Activated B cell treated with CpG ODN at 0.5 μM for 24 hours (primary cell): ENCODE measurements at regions not wholly inside any gene's neighbourhood (a gene's known extent, or its start where the extent isn't known, plus 50 kb on each side); places are given as distances from the start of the nearest gene placed in this dataset.
A peak's percentile ranks its signal among the peaks of the same experiment; 100 is the strongest.
"Not testable (repeated sequence)": the region's sequence is repeated elsewhere in the genome, so short reads cannot be mapped to it uniquely, and the experiment has no call there.

Experiments used
- ATAC-seq: fragments of 200-7000 bp; cut with Tn5 transposase; one replicate; pipeline ENCODE4 v1.10.0; 2021; ENCODE audit warnings: low read depth, mild to moderate bottlenecking, moderate library complexity
- CTCF ChIA-PET: fragments of 350-600 bp; sonication (Branson Sonifier 250); formaldehyde crosslinking; loops from one replicate; lab custom pipeline; 2021; ENCODE audit warnings: antibody characterized with exemption; lab: Charles Lee
- POLR2A ChIA-PET: fragments of 350-600 bp; sonication (Branson Sonifier 250); formaldehyde crosslinking; loops from one replicate; lab custom pipeline; 2021; ENCODE audit warnings: antibody characterized with exemption; lab: Charles Lee
- DNase-seq: peaks from one replicate; pipeline ENCODE4 v3.0.0; 2022
- H3K27ac Mint-ChIP-seq: one replicate; pipeline ENCODE4 v1.8.0; 2020; ENCODE audit warnings: mixed read lengths
- H3K27me3 Mint-ChIP-seq: one replicate; pipeline ENCODE4 v1.8.0; 2021; ENCODE audit warnings: mixed read lengths
- H3K36me3 Mint-ChIP-seq: one replicate; pipeline ENCODE4 v1.8.0; 2021; ENCODE audit warnings: low read depth, mixed read lengths
- H3K4me1 Mint-ChIP-seq: one replicate; pipeline ENCODE4 v1.8.0; 2021; ENCODE audit warnings: mixed read lengths
- H3K4me3 Mint-ChIP-seq: one replicate; pipeline ENCODE4 v1.8.0; 2020; ENCODE audit warnings: mild to moderate bottlenecking, mixed read lengths
- H3K9me3 Mint-ChIP-seq: one replicate; pipeline ENCODE4 v1.8.0; 2020; ENCODE audit warnings: mixed read lengths
- intact Hi-C: fragments of 100-400 bp; cut with micrococcal nuclease; formaldehyde crosslinking; loops from one replicate; pipeline ENCODE4 v1.15.1; 2024
- TF ChIP-seq, protein P1 (sequence below): fragments of 200-600 bp; IDR thresholded peaks from one replicate; pipeline ENCODE4 v1.8.0; 2022; ENCODE audit warnings: antibody characterized with exemption, mild to moderate bottlenecking

DNA sequence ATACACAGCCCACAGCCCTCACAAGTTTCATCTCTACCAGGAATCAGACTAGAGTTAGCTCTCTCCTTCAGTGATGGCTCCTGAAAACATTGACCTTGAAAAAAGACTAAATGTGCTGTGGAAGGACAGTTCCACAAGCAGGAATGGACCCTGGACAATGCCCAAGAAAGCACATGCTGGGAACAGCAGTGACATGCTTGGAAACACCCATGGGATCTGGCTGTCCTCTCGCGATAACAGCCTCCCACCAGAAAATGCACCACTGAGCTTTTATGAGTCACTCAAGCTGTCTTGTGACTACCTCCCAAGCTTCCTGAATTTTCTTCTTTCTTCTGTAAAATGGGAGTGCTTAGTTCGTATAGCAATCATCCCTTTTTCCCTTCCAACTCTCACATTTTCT lies 269.2 kb downstream of the LRATD1 start:
- no peak for ATAC-seq
- no peak for DNase-seq
- no peaks in the 10 kb centered on the region for H3K36me3 Mint-ChIP-seq
- POLR2A ChIA-PET: no interaction called here
- H3K4me1 Mint-ChIP-seq: no peaks in the 10 kb centered on the region
- TF ChIP-seq, protein P1, sequence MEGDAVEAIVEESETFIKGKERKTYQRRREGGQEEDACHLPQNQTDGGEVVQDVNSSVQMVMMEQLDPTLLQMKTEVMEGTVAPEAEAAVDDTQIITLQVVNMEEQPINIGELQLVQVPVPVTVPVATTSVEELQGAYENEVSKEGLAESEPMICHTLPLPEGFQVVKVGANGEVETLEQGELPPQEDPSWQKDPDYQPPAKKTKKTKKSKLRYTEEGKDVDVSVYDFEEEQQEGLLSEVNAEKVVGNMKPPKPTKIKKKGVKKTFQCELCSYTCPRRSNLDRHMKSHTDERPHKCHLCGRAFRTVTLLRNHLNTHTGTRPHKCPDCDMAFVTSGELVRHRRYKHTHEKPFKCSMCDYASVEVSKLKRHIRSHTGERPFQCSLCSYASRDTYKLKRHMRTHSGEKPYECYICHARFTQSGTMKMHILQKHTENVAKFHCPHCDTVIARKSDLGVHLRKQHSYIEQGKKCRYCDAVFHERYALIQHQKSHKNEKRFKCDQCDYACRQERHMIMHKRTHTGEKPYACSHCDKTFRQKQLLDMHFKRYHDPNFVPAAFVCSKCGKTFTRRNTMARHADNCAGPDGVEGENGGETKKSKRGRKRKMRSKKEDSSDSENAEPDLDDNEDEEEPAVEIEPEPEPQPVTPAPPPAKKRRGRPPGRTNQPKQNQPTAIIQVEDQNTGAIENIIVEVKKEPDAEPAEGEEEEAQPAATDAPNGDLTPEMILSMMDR: no peak
- H3K27ac Mint-ChIP-seq: no peak overlapping the region
- CTCF ChIA-PET: no interaction called here
- H3K9me3 Mint-ChIP-seq: no peaks in the 10 kb centered on the region
- intact Hi-C loops: loop anchor here (5.0 kb wide), 1 partner anchor 1854 kb away; no protein-coding TSS in a partner anchor
- H3K4me3 Mint-ChIP-seq: no peak overlapping the region
- H3K27me3 Mint-ChIP-seq: no peaks in the 10 kb centered on the region

GRCh38 chr2:14902953-14903352 lies 270.4 kb downstream of the LRATD1 start:
- Mint-ChIP-seq H3K27me3 (no peaks in the 10 kb centered on the region), H3K27ac (no peak overlapping the region), H3K4me1 (no peaks in the 10 kb centered on the region), H3K4me3 (no peak overlapping the region), H3K9me3 (no peaks in the 10 kb centered on the region), H3K36me3 (no peaks in the 10 kb centered on the region)
- no peak for DNase-seq
- CTCF ChIA-PET: no interaction called here
- intact Hi-C loops: loop anchor here (5.0 kb wide), 1 partner anchor 1856 kb away; no protein-coding TSS in a partner anchor
- TF ChIP-seq, protein P1: no peak
- ATAC-seq: no peak
- POLR2A ChIA-PET: no interaction called here

GRCh38 chr2:14903709-14904374 lies 271.3 kb downstream of the LRATD1 start:
- ChIA-PET POLR2A (no interaction called here), CTCF (no interaction called here)
- peak; percentile 16 for DNase-seq
- no peak overlapping the region for H3K4me3 Mint-ChIP-seq
- ATAC-seq: peak; percentile 58
- intact Hi-C loops: loop anchor here (5.0 kb wide), 1 partner anchor 1857 kb away; no protein-coding TSS in a partner anchor
- no peaks in the 10 kb centered on the region for H3K9me3 Mint-ChIP-seq
- H3K27me3 Mint-ChIP-seq: no peaks in the 10 kb centered on the region
- no peaks in the 10 kb centered on the region for H3K36me3 Mint-ChIP-seq
- H3K27ac Mint-ChIP-seq: no peak overlapping the region
- H3K4me1 Mint-ChIP-seq: no peaks in the 10 kb centered on the region
- TF ChIP-seq, protein P1: no peak

- H3K27me3 Mint-ChIP-seq, POLR2A ChIA-PET, DNase-seq, H3K4me3 Mint-ChIP-seq, H3K4me1 Mint-ChIP-seq, H3K36me3 Mint-ChIP-seq, CTCF ChIA-PET, H3K9me3 Mint-ChIP-seq, ATAC-seq, H3K27ac Mint-ChIP-seq: not testable (repeated sequence)
- intact Hi-C loops: loop anchor here (5.0 kb wide), 1 partner anchor 1857 kb away; no protein-coding TSS in a partner anchor
These were observed 271.9 kb downstream of the LRATD1 start for GRCh38 chr2:14904378-14904777.

- ATAC-seq (no peak), DNase-seq (no peak)
- Mint-ChIP-seq H3K4me3 (no peak overlapping the region), H3K27ac (no peak overlapping the region), H3K36me3 (no peaks in the 10 kb centered on the region), H3K27me3 (no peaks in the 10 kb centered on the region), H3K9me3 (no peaks in the 10 kb centered on the region), H3K4me1 (no peaks in the 10 kb centered on the region)
- TF ChIP-seq, protein P1: no peak
- ChIA-PET CTCF (no interaction called here), POLR2A (no interaction called here)
- intact Hi-C loops: no loop called here
These were observed 273.1 kb downstream of the LRATD1 start for GRCh38 chr2:14905571-14905970.
